HG03196 (cell line): ENCODE measurements at regions not wholly inside any gene's neighbourhood (a gene's known extent, or its start where the extent isn't known, plus 50 kb on each side); places are given as distances from the start of the nearest gene placed in this dataset.

Source experiments
- ATAC-seq: cut with Tn5 transposase; IDR thresholded peaks from one replicate; pipeline ENCODE4 v1.9.1; 2021; ENCODE audit not compliant: unreplicated experiment

DNA sequence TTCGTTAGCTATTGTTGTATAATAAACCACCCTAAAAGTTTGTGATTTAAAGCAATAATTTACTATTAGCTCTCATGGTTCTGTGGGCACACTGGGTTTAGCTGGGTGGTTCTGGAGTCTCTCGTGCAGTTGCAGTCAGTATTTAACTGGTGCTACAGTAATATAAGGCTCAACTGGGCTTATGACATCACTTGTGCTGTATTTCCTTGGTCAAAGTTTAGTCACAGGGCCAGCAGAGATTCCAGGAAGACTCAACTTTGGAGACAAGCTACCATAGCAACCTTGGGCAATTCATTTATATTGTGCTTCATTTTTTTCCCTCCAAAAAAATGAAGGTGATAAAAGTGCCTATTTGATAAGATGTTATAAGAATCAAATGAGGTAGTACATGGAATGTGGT lies 204.2 kb upstream of the GUCY1A2 start:
- no peak for ATAC-seq

DNA sequence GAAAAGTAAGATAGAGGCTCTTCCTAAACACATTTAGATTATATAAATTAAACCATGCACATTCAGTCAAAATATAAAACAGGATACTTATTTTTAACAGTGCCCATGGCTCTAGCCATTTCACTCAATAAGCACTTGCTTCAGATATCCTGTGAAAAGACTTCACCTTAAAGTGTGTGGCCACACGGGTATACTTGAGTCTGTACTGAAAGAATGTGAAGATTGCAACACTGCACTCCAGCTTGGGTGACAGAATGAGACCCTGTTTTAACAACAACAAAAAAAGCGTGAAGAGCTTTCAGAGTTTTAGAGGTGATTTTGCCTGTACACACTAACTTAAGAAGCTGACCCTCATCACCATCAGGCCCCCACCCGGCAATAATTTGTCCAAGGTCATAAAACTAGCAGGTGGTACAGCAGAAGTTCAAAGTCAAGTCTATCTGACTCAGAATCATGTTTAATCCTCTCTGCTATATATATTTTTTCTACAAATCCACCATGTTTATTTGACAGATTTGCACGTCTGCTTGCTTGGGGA lies 203.5 kb upstream of the GUCY1A2 start:
- ATAC-seq, result no peak

- no peak for ATAC-seq
These were observed 200.1 kb upstream of the GUCY1A2 start for GRCh38 chr11:107218123-107219013.

DNA sequence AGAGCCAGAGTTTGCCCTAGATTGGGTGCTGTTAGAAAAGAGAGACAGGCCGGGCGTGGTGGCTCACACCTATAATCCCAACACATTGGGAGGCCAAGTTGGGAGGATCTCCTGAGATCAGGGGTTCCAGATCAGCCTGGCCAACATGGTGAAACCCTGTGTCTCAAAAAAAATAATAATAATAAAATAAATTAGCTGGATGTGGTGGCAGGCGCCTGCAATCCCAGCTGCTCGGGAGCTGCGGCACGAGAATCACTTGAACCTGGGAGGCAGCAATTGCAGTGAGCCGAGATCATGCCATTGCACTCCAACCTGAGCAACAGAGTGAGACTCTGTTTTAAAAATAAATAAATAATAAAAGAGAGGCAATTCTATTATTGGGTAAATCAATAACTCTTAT lies 199.2 kb upstream of the GUCY1A2 start:
- no peak for ATAC-seq

GRCh38 chr11:107215010-107215409 lies 196.7 kb upstream of the GUCY1A2 start:
- ATAC-seq, result no peak

DNA sequence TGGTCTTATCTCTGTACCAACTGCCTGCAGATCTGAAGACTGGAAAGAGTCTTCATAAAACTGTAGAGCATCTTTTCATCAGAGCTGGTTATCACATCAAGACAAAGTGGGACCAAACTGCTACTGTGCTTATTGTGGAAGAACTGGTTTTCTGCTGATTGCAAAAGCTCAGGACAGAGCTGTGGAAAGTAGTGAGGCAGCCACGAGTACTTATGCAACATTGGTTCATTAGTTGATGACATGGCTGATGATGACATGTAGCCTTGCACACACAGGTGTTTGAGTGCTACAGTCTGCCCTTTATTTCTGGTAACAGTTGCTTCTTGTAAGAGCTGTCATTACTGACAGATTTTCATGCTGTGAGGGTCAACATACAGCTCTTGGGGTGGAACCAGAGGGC lies 185.4 kb upstream of the GUCY1A2 start:
- ATAC-seq, result no peak

GRCh38 chr11:107202241-107202640 lies 184.0 kb upstream of the GUCY1A2 start:
- no peak for ATAC-seq

DNA sequence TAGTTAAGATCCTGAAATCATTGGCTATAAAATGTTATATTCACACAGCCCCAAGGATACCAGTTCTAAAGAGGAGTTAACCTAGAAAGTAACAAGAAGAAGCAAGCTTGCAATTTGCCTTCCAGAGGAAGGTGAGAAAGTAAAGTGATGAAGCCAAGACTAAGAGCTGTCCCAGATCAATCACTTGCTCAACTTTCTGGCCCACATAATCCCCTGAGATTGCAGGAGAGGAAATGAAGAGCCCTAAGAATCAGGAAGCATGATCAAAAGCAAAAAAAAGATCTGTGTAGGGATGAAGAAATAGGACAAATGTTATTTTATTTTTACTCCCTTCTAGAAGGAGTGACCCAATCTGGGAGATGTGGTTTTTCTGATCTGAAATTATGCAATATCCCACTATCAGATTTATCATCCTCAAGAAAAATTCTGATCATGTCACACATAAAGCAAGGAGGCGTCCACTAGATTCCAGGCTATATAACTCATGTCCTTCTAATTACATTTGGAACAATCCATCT lies 180.3 kb upstream of the GUCY1A2 start:
- no peak for ATAC-seq

DNA sequence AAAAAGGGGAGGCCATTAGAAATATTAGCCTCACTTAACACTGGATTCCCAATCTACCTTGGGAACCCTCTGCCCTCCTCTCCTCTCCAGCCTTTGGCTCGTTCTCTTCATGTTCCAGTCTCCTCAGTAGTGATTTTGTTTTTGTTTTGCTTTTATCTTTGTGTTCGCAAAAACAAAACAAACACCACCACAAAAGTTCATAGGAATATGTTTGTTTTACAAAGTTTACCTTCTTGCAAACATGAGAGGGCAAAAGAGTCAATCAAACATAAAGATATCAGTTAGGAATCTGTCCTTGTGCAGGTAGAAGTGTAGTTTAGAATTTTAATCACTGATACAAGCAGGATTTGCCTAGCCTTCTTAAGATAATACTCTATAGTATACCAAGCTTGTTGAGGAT lies 179.7 kb upstream of the GUCY1A2 start:
- ATAC-seq, result no peak

DNA sequence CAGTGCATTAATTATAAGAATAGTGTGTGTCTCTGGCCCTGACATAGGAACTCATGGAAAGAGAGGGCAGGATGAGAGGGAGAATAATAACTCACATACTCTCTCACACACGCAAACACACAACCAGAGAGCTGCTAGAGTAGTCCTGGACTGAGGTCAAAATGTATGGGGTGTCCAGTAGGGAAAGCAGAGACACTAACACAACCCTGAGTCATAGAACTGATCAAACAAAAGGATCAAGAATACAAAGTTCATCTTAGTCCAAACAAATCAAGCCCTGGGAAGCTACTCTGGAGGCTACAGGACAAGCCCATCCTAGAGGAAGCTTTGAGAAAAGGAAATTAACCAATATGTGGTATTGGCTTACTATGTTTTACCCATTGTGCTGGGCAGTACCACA lies 178.5 kb upstream of the GUCY1A2 start:
- ATAC-seq, result no peak

GRCh38 chr11:107184986-107185385 lies 166.7 kb upstream of the GUCY1A2 start:
- ATAC-seq, result no peak

DNA sequence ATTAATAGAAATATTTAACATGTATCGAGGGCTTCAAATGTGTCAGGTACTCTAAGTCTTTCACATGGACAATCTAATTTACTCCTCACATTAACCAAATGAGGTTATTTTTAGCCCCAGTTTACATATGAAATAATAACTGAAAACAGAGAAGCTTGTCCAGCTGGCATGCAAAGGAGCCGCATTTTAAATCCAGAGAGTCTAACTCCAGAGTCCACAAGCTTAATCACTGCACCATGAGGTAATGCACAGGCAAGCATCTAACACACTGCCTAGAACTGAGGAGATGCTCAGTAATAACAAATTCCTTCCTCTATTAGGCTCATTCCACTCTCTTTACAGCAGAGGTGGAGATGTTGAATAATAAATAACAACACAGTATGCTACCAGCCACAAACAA lies 165.7 kb upstream of the GUCY1A2 start:
- ATAC-seq, result no peak

DNA sequence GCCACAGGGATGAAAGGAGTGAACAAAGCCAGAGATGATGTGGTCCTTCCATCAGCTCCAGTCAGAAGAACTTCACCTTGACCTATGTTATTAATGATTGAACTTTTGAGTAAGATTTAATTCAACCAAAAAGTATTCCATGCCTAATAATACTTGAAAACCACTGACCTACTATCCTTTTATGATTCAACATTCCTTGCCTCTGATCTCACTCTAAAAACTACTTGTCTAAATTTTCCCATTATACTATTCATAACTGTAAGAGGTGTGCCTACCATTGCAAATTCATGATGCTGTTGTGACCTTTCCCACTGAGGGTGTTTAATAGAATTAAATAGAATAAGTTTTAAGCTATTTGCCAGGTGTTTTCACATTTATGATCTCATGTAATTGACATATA lies 164.7 kb upstream of the GUCY1A2 start:
- ATAC-seq, result no peak

GRCh38 chr11:107180236-107180635 lies 162.0 kb upstream of the GUCY1A2 start:
- no peak for ATAC-seq

DNA sequence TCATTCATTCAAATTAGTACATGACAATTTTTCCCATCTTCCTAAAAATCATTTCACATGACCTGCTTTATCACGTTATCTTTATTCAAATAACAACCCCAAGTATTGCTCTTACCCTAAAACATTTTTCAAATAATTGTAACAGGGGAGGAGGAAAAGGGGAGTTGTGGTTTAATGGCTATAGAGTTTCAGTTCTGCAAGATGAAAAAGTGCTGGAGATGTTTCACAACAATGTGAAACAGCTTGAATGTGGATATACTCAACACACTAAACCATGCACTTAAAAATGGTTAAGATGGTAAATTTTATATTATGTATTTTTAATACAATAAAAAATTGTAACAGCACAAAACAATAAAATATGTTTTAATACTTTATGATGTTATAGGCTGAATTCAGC lies 161.6 kb upstream of the GUCY1A2 start:
- ATAC-seq, result no peak

- no peak for ATAC-seq
These were observed 158.8 kb upstream of the GUCY1A2 start for GRCh38 chr11:107177106-107177477.

- ATAC-seq, result no peak
These were observed 158.2 kb upstream of the GUCY1A2 start for GRCh38 chr11:107176148-107177105.

- ATAC-seq, result no peak
These were observed 156.6 kb upstream of the GUCY1A2 start for GRCh38 chr11:107174856-107175255.

DNA sequence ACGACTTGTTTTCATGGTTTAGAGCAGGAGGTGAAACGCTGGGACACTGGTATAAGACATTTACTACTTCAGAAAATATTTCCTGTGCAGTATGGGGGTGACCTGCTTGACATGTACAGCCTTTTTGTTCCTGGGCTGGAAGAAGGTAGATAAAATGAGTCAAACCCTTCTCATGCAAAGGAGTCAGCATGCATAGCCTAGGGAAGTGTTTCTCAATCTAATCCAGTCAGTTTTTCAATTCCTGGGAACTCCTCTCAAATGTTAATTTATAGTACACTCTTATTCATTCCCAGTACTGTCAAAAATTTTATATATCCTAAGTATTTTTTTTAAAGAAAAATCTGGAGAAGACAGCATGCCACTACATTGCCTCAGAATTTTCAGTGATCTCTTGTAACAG lies 154.7 kb upstream of the GUCY1A2 start:
- ATAC-seq, result no peak

- no peak for ATAC-seq
These were observed 139.5 kb upstream of the GUCY1A2 start for GRCh38 chr11:107157809-107158187.

GRCh38 chr11:107157146-107157808 lies 139.0 kb upstream of the GUCY1A2 start:
- ATAC-seq, result no peak
